Lower leg skin (tissue), 3 donors: ENCODE measurements at regions not wholly inside any gene's neighbourhood (a gene's known extent, or its start where the extent isn't known, plus 50 kb on each side); places are given as distances from the start of the nearest gene placed in this dataset.

ENCODE experiments used
- POLR2A ChIP-seq, 2 donors: fragments of 450-650 bp; IDR thresholded peaks; one replicate each; pipeline ENCODE4 v1.6.1; 2016 to 2017; ENCODE audit warnings: antibody characterized with exemption in 2 of 2, mild to moderate bottlenecking in 1 of 2, moderate library complexity in 1 of 2
- TF ChIP-seq, protein P1 (sequence below), 3 donors: fragments of 450-650 bp; IDR thresholded peaks; one replicate each; pipeline ENCODE4 v1.5.1; 2016; ENCODE audit warnings: antibody characterized with exemption in 3 of 3, mild to moderate bottlenecking in 3 of 3, moderate library complexity in 2 of 3

- TF ChIP-seq, protein P1, sequence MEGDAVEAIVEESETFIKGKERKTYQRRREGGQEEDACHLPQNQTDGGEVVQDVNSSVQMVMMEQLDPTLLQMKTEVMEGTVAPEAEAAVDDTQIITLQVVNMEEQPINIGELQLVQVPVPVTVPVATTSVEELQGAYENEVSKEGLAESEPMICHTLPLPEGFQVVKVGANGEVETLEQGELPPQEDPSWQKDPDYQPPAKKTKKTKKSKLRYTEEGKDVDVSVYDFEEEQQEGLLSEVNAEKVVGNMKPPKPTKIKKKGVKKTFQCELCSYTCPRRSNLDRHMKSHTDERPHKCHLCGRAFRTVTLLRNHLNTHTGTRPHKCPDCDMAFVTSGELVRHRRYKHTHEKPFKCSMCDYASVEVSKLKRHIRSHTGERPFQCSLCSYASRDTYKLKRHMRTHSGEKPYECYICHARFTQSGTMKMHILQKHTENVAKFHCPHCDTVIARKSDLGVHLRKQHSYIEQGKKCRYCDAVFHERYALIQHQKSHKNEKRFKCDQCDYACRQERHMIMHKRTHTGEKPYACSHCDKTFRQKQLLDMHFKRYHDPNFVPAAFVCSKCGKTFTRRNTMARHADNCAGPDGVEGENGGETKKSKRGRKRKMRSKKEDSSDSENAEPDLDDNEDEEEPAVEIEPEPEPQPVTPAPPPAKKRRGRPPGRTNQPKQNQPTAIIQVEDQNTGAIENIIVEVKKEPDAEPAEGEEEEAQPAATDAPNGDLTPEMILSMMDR (IDR thresholded peaks at IDR 0.05), result no peak
- TF ChIP-seq POLR2A (IDR thresholded peaks at IDR 0.05), result no peak
These were observed 258.0 kb upstream of the MYOCD start for GRCh38 chr17:12407495-12408252.
